Endothelial cell of umbilical vein (primary cell): ENCODE measurements at regions not wholly inside any gene's neighbourhood (a gene's known extent, or its start where the extent isn't known, plus 50 kb on each side); places are given as distances from the start of the nearest gene placed in this dataset.

Experiments
- BruUV-seq: library from RNA; stranded (reverse); fragments of 400-500 nt; replicated peaks from 2 replicates; lab custom pipeline; 2021; lab: Mats Ljungman, UMichigan
- CTCF ChIA-PET: fragments of 300-600, 350-600 bp; sonication (Branson Sonifier 250); formaldehyde crosslinking; loops from one replicate; lab custom pipeline; 2021; ENCODE audit warnings: antibody characterized with exemption, inconsistent platforms; lab: Charles Lee
- POLR2A ChIA-PET: fragments of 300-600, 350-600 bp; sonication (Branson Sonifier 250); formaldehyde crosslinking; loops from one replicate; lab custom pipeline; 2021; ENCODE audit warnings: antibody characterized with exemption, inconsistent platforms; lab: Charles Lee
- DNase-seq: peaks from one replicate; pipeline ENCODE4 v3.0.0-alpha.2; 2011; ENCODE audit warnings: low read depth, low spot score
- FAIRE-seq: peaks from 2 replicates; lab custom pipeline; 2011; peaks lifted over from hg19 to GRCh38; lab: Jason Lieb, UNC
- H2AFZ ChIP-seq: 2 replicates; pipeline ENCODE4 v1.6.0; 2012; ENCODE audit warnings: low read depth, low read length, control low read depth, inconsistent platforms
- H3K27ac ChIP-seq: 2 replicates; pipeline ENCODE4 v1.5.1; 2011; ENCODE audit warnings: low read depth, mild to moderate bottlenecking, control low read depth, low read length, moderate library complexity; ENCODE audit not compliant: insufficient read depth
- H3K27me3 ChIP-seq, 2 experiments: 2 replicates each; pipeline versions ENCODE4 v1.6.0 to v1.6.1; 2011; ENCODE audit warnings: low read length in 2 of 2, mixed read lengths in 1 of 2; ENCODE audit not compliant: control insufficient read depth in 2 of 2, insufficient read depth in 2 of 2
- H3K36me3 ChIP-seq, 2 experiments: 2 replicates in 1 of 2; 3 replicates in 1 of 2; pipeline ENCODE4 v1.5.1; 2011; ENCODE audit warnings: low read length in 2 of 2, mild to moderate bottlenecking in 1 of 2, moderate library complexity in 1 of 2; ENCODE audit not compliant: control insufficient read depth in 2 of 2, insufficient read depth in 2 of 2; ENCODE audit errors: extremely low read depth in 1 of 2
- H3K4me1 ChIP-seq: 3 replicates; pipeline ENCODE4 v1.5.1; 2011; ENCODE audit warnings: mild to moderate bottlenecking, low read length; ENCODE audit not compliant: control insufficient read depth, insufficient read depth; ENCODE audit errors: extremely low read depth
- H3K4me2 ChIP-seq: 2 replicates; pipeline ENCODE4 v1.6.1; 2011; ENCODE audit warnings: low read length, control low read depth, mixed read lengths; ENCODE audit not compliant: insufficient read depth
- H3K4me3 ChIP-seq, 3 experiments: fragments of 200-600 bp in 1 of 3; sonication (generic), shearing (Covaris generic) in 1 of 3; replicated peaks in 1 of 3; 2 replicates each; pipeline ENCODE4 v1.5.1; 2011 to 2016; ENCODE audit warnings: control low read depth in 3 of 3, low read length in 3 of 3, mild to moderate bottlenecking in 2 of 3, inconsistent platforms in 1 of 3, low read depth in 1 of 3, moderate library complexity in 1 of 3; ENCODE audit not compliant: insufficient read depth in 1 of 3
- H3K79me2 ChIP-seq: 2 replicates; pipeline ENCODE4 v1.6.0; 2012; ENCODE audit warnings: low read length, inconsistent platforms; ENCODE audit not compliant: control insufficient read depth, insufficient read depth
- H3K9ac ChIP-seq: replicated peaks from 2 replicates; pipeline ENCODE3; 2011; ENCODE audit warnings: low read length, control low read depth; ENCODE audit not compliant: insufficient read depth; ENCODE audit errors: extremely low read depth
- H3K9me1 ChIP-seq: replicated peaks from 3 replicates; pipeline ENCODE4 v1.6.0; 2011; ENCODE audit warnings: mild to moderate bottlenecking, low read length; ENCODE audit not compliant: control insufficient read depth, insufficient read depth; ENCODE audit errors: extremely low read depth
- H3K9me3 ChIP-seq: replicated peaks from 2 replicates; pipeline ENCODE4 v1.5.1; 2012; ENCODE audit warnings: low read length, inconsistent platforms; ENCODE audit not compliant: control insufficient read depth, insufficient read depth
- H4K20me1 ChIP-seq: replicated peaks from 2 replicates; pipeline ENCODE3; 2011; ENCODE audit warnings: mild to moderate bottlenecking, low read length; ENCODE audit not compliant: control insufficient read depth, insufficient read depth; ENCODE audit errors: extremely low read depth
- EZH2 ChIP-seq: IDR thresholded peaks from 2 replicates; pipeline ENCODE4 v1.6.1; 2012; ENCODE audit warnings: borderline replicate concordance, low read depth, mild to moderate bottlenecking, moderate library complexity, low read length, inconsistent platforms; ENCODE audit not compliant: severe bottlenecking
- FOS ChIP-seq: IDR thresholded peaks from 2 replicates; pipeline ENCODE4 v1.6.1; 2011; ENCODE audit warnings: mild to moderate bottlenecking, low read length, moderate library complexity, borderline replicate concordance; ENCODE audit not compliant: insufficient read depth
- GATA2 ChIP-seq: IDR thresholded peaks from 2 replicates; pipeline ENCODE4 v1.7.0; 2011; ENCODE audit warnings: low read depth, mild to moderate bottlenecking, moderate library complexity, mixed read lengths, low read length; ENCODE audit not compliant: insufficient read length, insufficient read depth
- JUN ChIP-seq: IDR thresholded peaks from 2 replicates; pipeline ENCODE4 v1.6.1; 2011; ENCODE audit warnings: borderline replicate concordance, low read depth; ENCODE audit not compliant: insufficient read length, insufficient read depth
- MYC ChIP-seq: IDR thresholded peaks from one replicate; pipeline ENCODE4 v1.6.1; 2011; ENCODE audit warnings: mild to moderate bottlenecking, low read depth, low read length
- POLR2A ChIP-seq: IDR thresholded peaks from 2 replicates; pipeline ENCODE4 v1.6.1; 2012; ENCODE audit warnings: low read depth, mild to moderate bottlenecking, control low read depth, low read length
- POLR2AphosphoS5 ChIP-seq: IDR thresholded peaks from 2 replicates; pipeline ENCODE4 v1.6.1; 2012; ENCODE audit warnings: low read depth, mild to moderate bottlenecking, control low read depth, low read length, moderate library complexity; ENCODE audit not compliant: insufficient read depth
- dilution Hi-C: fragments of 300-500 bp; cut with MboI; formaldehyde crosslinking; loops from one replicate; pipeline ENCODE4 v1.15.0; 2019; ENCODE audit warnings: low sequenced_read_pairs; ENCODE audit not compliant: extremely low pct_ligation_motif_present
- intact Hi-C: fragments of 100-400 bp; cut with micrococcal nuclease; formaldehyde crosslinking; loops from one replicate; pipeline ENCODE4 v1.10.0; 2022
- TF ChIP-seq, protein P1 (sequence below): IDR thresholded peaks from 2 replicates; pipeline ENCODE4 v1.6.1; 2011; ENCODE audit not compliant: insufficient read depth, insufficient read length
- TF ChIP-seq, protein P2 (sequence below), 2 donors: IDR thresholded peaks; 1 replicate in 1 of 2; 2 replicates in 1 of 2; pipeline ENCODE4 v1.5.1; 2011; ENCODE audit warnings: low read length in 2 of 2, mild to moderate bottlenecking in 2 of 2, moderate library complexity in 2 of 2, control low read depth in 1 of 2, inconsistent platforms in 1 of 2, low read depth in 1 of 2; ENCODE audit not compliant: insufficient read depth in 1 of 2; ENCODE audit errors: extremely low read depth in 1 of 2

DNA sequence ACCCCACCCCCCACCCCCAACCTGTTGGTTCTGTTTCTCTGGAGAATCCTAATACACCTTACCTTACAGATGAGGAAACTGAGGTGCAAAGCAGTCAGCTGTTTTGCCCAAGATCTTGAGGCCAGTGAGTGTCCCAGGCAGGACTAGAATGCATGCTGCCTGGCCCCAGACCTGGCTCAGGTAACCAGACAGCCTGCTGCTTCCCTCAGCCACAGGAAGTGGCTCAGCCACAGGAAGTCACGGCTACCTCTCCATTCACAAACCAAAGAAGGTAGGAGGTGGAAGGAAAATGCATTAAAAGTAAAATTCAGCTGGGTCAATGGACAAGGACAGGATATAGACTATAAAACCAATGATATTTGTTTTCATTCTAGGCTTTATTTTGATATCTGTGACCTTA lies 517.6 kb downstream of the CD83 start:
- dilution Hi-C loops (no loop called here), intact Hi-C loops (no loop called here)
- H3K9me1 ChIP-seq, result no peaks in the 10 kb centered on the region
- no peak overlapping the region for H3K4me2 ChIP-seq
- H3K4me3 ChIP-seq, result no peak overlapping the region
- FAIRE-seq, result no peak
- H2AFZ ChIP-seq, result no peak overlapping the region
- BruUV-seq, result no TSS peak
- H3K9ac ChIP-seq, result no peak overlapping the region
- H4K20me1 ChIP-seq, result no peaks in the 10 kb centered on the region
- no peak for DNase-seq
- no peak overlapping the region for H3K27ac ChIP-seq
- TF ChIP-seq JUN (no peak), MYC (no peak), FOS (no peak), EZH2 (no peak), POLR2A (no peak), GATA2 (no peak), POLR2AphosphoS5 (no peak)
- TF ChIP-seq, protein P1, sequence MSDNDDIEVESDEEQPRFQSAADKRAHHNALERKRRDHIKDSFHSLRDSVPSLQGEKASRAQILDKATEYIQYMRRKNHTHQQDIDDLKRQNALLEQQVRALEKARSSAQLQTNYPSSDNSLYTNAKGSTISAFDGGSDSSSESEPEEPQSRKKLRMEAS, result no peak
- TF ChIP-seq, protein P2, sequence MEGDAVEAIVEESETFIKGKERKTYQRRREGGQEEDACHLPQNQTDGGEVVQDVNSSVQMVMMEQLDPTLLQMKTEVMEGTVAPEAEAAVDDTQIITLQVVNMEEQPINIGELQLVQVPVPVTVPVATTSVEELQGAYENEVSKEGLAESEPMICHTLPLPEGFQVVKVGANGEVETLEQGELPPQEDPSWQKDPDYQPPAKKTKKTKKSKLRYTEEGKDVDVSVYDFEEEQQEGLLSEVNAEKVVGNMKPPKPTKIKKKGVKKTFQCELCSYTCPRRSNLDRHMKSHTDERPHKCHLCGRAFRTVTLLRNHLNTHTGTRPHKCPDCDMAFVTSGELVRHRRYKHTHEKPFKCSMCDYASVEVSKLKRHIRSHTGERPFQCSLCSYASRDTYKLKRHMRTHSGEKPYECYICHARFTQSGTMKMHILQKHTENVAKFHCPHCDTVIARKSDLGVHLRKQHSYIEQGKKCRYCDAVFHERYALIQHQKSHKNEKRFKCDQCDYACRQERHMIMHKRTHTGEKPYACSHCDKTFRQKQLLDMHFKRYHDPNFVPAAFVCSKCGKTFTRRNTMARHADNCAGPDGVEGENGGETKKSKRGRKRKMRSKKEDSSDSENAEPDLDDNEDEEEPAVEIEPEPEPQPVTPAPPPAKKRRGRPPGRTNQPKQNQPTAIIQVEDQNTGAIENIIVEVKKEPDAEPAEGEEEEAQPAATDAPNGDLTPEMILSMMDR (IDR thresholded peaks at IDR 0.05; ENCODE audit: extremely low read depth in 1 of 2, insufficient read depth in 1 of 2, low read depth in 1 of 2, low read length in 2 of 2), result no peak
- H3K79me2 ChIP-seq, result no peaks in the 10 kb centered on the region
- no peaks in the 10 kb centered on the region for H3K36me3 ChIP-seq
- H3K27me3 ChIP-seq, result no peaks in the 10 kb centered on the region
- ChIA-PET CTCF (no interaction called here), POLR2A (no interaction called here)
- no peaks in the 10 kb centered on the region for H3K4me1 ChIP-seq
- peaks cover 2% of the 10 kb centered on the region for H3K9me3 ChIP-seq
